Activated T-helper 9 cell treated with anti-CD3 and anti-CD28 coated beads, Interleukin-2, amount 50 U/mL, for 16 hours (primary cell): ENCODE measurements at regions not wholly inside any gene's neighbourhood (a gene's known extent, or its start where the extent isn't known, plus 50 kb on each side); places are given as distances from the start of the nearest gene placed in this dataset.
"Not testable (repeated sequence)": the region's sequence is repeated elsewhere in the genome, so short reads cannot be mapped to it uniquely, and the experiment has no call there.

Source experiments
- DNase-seq: peaks from one replicate; pipeline ENCODE4 v3.0.0-alpha.2; 2020; ENCODE audit warnings: low read depth

DNA sequence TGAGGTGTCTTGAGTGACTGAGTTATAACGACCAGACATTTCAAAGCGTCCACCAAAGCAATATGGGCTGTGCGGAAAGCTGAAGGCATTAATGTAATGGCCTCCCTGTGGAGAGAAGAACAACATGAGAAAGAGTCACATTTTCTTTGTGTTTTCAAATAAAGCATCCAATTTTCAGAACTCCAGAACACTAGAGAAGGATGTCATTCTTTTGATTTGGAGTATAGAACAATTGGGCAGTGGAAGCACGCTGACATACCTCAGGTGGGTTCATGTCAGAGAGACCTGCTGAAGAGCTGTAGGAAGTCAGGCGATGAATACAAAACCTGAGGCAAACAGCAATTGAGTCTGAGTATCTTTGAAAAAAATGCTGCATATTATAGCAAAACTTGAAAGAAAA is 556.5 kb downstream of the GABRG2 start:
- no peak for DNase-seq

DNA sequence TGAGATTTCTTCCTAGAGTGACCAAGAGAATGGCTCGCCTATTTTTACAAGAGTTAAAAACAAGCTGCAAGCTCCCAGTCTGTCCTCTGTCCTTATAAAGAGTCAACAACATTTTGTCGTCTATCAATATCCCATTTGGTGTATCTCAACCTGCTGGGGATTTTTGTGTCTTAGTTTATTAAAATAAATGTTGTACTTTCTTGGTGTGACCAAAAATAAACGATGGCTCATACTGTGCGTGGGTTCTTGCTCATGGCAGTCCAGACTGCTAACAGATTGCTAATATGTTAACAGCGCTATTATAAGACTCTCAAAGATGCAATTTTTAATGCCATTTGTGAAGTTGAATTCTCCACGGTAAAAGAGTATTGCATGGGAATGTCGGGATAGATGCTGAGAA is 569.9 kb downstream of the GABRG2 start:
- no peak for DNase-seq

DNA sequence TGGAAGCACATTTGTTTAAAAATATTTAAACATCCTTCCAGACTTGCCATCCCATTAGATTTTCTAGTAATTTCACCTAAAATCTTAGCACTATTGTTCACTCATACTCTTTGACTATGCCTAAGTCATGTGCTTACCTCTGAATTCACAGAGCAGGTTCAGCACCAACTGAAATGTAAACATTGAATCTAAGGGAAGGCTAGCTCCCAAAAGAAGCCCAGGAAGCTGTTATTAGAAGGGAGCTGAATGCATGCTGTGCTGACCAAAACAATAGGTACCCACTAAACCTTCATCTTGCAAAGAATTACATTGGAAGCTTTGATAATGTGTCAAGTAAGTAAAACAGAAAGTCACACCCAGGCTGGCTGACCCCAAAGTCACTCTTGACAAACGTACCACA is 571.3 kb downstream of the GABRG2 start:
- DNase-seq = no peak

DNA sequence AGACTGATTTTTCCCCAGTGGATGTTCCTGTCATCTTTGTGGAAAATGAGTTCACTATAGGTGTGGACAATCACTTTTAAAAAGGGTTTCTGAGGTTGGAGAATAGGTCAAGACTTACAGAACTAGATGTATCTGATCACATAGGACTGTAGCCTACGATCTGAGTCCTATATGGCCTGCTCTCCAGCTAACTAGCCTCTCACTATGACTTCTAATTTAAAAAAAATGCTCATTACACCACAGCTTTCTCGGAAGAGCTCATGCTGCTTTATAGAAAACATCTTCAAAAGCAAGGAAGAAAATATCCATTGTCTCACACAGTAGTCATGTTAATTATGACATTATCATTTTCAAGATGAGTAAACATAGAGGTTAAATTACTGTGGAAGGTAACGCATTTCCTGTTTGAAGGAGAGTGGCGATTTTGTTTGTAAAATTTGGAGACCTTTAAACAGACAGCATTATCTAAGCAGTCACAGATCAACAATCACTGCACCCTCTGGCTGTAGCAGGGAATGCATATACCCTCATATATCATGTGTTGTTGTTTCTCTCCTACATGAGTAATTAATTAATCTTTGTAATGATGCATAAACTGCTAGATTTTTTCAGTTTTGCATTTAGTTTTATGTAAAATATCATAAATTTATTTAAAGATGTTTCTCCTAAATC is 573.7 kb downstream of the GABRG2 start:
- no peak for DNase-seq

DNA sequence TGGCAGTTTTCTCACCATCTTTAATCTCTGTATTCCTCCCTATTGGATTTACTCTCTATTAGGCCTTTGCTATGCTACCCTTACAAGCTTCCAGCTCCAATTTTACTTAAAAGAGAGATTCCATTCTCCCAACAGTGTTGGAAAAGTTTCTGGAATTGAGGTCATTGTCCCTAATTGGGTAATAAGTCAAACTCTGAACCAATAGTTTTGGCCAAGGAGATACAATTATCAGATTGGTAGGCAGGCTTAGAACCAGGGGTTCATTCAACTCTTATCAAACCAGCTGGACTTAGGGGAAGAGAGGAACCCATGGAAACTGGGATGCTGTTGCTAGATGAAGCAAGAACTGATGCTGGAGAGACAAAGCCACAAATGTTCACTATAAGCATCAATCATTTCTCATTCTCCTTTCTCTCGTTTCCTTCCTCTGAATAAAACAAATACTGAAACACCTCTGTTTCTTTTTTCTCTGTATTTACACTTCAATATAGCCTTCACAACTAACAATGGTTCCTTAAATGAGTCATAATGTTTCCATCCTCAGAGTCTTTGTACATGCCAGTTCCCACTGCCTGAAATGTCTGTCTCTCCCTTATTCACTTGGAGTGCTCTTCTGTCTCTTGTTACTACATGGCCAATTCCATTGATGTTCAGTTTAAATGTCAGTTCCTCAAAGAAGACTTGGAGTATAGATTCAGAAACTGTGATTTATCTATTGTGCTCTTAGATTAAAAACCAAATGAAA is 587.3 kb downstream of the GABRG2 start:
- DNase-seq = no peak

DNA sequence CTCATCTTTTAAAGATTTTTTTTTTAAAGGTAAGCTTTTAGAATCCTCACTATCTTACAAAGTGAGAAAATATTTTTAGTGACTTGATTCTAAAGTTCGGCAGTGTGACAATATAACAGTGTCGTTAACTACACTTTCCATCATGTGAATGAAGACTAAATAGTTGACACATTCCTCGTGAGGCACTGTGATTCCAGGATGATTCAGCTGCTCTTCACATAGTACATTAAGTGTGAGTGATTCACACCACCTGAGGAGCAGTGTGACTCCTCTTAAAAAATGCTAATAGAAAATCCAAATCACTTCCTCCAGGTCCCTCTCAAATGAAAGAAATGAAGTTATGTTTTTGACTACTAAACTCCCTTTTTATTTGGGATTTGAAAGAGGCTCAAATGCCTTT is 589.5 kb downstream of the GABRG2 start:
- no peak for DNase-seq

DNA sequence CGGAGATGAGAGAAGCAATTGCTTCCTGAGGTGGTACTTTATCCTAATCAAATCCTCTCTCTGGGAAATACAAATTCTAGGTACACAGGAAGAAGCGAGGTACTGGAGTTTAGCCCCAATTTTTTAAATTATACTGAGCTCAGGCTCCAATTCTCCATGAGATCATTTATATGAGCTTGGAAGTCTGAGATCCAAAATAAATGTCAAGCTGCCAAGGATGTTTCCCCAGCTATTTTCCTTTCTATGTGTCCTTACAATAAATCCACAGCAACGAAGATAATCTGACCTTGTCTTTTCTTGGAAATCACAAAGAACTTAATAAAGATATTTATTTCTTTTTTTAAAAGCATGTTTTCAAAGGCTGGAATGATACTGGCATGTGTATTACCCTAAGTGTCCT is 597.3 kb downstream of the GABRG2 start:
- no peak for DNase-seq

DNA sequence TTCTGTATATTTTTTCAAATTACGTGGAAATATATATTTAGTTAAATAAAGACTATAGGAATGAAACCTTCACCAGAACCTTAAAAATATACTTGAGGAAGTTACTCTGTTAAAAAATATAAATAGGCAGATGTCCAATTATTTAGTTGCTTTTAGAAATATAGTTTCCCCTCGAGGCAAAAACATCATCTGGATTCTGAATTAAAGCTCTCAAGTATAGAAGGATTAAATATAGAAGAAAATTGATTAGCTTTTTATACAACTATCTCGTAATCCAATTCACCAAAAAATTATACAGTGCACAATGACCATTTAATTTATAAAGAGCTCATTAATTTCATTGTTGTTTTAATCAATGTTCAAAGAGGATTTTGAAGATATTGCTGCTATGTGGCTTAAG is 601.4 kb downstream of the GABRG2 start:
- DNase-seq = no peak

DNA sequence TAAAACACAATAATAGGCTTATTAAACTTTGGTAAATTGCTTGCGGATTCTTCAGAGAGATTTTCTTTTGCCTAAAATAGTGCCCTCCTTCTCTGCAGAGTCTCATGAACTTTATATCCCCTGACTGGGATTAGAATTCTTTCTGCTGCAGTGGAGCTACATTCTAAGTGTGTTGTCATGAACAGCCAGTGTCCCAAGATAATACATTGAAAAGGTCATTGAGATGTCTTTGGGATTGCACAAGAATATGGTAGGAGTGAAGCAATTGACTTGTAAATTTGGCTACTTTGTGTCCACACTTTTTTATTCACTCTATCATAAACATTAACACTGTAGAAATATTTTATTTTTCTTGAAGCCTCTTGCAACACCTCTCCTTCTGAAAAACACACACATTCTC is 604.5 kb downstream of the GABRG2 start:
- DNase-seq = no peak

DNA sequence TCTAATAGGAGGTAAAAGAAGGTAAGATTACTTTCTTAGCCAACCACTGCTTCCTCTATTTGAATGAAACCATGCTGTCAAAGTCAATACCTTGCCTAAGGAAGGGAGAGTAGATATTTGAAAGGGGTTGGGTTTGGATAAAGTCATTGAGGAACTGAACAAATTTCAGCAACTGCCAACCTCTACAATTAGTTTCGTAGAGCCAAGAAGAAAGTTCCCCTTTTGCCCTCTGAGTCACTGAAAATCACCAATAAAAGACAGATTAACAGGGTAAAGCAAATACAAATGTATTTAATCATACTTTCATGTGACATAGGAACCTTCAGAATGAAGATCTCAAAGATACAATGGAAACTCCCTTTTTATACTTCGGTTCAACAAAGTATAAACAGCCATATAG is 615.7 kb downstream of the GABRG2 start:
- DNase-seq = no peak

DNA sequence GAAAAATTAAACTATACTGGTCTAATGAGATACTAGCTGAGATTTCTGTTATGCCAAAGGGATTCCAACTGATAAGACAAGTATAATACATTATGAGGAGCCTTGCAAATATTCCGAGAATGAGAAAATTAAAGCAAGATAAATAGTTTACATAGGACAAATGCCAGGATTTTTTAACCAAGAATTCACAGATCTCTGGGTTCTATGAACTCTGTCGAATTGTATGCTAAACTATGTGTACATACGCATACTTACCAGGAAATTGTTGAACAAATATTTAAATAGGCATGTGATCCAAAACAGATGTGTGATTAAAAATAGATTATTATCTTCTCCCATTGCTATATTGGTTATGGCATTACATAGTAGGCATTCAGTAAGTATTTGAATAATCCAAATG is 616.6 kb downstream of the GABRG2 start:
- no peak for DNase-seq

DNA sequence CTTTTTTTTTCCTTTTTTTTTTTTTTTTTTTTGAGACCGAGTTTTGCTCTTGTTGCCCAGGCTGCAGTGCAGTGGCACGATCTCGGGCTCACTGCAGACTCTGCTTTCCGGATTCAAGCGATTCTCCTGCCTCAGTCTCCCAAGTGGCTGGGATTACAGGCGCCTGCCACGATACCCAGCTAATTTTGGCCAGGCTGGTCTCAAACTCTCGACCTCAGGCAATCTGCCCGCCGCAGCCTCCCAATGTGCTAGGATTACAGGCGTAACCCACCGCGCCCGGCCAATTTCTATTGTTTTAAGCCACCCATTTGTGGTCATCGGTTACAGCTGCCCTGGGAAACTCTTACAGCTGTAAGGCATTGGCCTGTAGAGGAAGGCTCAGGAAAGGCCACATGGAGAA is 617.7 kb downstream of the GABRG2 start:
- no peak for DNase-seq

DNA sequence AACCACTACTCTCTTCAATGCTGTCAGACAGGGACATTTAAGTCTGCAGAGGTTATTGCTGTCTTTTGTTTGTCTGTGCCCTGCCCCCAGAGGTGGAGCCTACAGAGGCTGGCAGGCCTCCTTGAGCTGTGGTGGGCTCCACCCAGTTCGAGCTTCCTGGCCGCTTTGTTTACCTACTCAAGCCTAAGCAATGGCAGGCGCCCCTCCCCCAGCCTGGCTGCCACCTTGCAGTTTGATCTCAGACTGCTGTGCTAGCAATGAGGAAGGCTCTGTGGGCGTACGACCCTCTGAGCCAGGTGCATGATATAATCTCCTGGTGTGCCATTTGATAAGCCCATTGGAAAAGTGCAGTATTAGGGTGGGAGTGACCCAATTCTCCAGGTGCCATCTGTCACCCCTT is 628.7 kb downstream of the GABRG2 start:
- not testable (repeated sequence) for DNase-seq

DNA sequence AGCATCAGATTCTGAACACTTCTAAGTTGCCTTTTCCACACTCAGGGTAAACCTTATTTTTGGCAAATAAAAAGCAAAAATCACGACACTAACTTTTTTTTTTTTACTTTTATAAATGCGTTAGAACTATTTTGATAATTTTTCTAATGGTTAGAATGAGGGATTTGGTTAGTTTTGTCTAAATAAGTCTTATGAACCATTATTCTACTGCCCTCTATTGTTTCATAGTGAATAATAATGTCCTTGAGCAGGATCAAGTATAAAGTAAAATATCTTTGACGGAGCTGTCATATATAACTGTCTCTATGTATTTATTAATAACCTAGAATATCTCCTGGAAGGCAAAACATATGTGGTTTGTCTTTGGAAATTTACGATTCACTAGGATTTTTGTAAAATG is 631.8 kb downstream of the GABRG2 start:
- no peak for DNase-seq

DNA sequence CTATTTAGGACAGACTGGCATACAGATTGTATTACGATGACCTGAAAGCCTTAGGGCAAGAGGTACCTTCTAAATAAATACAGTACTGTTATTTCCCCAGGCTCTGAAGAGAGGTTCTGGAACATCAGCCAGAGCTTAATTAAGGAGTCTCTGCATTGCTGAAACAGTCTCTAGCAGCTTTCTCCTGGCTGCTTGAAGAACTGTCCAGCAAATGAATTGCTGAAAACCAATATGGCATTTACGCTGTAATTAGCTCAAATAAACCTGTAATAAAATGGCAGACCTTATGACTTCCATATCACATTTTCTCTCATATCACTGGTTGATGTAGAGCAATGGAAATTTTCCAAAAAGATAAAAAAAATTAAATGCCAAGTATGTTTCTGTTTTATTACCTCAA is 636.3 kb downstream of the GABRG2 start:
- DNase-seq = no peak

DNA sequence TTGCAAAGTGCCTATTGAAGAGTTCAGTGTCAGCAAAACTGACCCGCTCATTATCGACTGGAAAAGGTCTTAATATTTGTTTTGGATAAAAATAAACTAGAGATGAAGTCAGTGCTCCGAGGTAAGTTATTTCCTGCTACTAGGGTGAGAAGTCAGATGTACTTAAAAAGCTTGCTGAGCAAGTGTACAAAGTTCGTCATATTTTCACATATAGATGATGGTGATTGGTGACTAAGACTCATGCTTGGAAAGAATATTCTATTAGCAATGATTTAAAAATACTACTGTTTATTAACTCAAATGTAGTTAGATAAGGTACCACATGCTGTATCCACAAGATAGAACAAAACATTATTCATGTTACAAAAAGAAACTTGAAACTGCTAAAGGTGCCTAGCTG is 643.7 kb downstream of the GABRG2 start:
- DNase-seq = no peak

DNA sequence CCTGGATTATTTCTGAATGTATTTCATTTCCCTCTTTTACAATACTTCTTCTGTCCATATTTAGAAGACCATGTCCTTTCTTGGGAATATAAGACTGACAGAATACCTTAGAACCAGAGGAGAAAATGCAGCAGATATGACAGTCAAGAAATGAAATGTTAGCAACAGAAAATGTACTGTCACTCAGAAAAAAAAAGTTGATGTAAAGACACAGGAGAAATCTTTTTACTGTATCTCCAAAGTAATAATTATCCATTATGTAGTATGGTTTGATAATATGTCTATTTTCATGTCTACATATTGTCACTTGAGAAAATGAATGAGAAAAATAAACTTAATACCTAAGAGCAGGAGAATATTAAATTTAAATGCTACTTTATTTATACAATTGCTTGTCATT is 652.1 kb downstream of the GABRG2 start:
- no peak for DNase-seq

DNA sequence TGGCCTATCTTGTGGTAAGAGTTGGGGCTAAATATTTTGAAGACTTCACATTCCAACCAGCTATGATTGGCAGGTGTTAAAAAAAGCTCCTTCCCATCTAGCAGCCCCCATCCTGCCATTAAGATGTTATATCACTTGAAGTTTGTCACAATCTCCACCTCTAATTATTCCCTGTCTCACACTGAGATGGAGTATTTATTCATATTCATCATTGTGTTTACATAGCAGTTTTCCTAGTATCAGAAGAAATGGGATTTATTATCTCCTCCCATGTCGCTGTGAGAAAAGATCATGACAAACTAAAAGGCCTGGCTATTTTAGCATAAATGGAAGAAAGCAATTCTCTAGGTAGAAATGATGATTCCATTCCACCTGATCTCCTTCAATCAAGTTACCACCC is 653.6 kb downstream of the GABRG2 start:
- no peak for DNase-seq

DNA sequence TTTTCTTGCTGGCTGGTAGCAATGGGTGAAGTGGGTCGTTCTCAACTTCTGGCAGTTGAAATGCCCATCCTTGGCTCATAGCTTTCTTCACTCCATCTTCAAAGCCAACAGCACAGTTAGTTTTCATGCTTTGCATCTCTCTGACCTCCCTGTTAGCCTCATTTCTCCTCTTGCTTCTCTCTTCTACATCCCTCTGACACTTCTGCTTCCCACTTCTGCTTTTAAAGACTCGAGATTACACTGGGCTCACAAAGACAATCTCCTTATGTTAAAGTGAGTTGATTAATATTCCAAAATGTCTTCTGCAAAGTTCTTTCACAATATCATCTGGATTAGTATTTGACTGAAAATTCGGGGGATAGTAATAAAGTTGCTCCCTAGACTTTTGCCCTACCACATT is 684.8 kb upstream of the CCNG1 start:
- DNase-seq = no peak

DNA sequence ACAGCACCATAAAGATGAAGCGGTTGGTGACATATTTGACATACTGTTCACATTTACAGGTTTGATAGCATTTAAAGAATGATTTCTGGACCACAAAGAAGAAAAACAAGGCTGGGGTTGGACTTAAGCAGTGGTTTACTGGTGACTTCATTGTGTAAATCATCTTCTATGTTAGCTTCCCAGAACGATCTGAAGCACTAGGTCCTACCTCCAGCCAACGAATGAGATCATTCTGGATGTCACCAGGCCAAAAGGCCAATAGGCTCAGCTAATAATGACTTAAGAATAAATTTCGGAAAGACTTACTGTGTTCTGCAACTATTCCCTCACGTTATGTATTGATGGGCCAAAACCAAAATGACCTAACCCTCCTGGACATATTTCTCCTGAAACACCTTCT is 675.3 kb upstream of the CCNG1 start:
- DNase-seq = no peak

DNA sequence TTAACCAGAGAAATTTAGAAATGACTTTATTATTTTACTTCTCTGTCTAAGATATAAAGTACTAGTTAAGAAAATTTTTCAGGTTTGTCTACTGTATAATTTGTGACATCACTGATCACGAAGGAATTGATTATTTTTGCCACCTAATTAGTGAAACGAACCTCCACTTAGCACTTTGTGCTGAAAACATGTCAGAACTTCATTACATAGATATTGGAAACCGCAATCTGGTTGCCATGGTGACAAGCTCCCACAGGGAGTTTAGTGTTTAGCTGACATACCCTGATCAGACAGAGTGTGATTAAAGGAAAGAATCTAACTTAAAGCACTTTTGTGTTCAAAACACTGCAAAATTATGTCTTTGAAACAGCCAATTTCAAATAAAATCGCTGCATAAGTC is 668.4 kb upstream of the CCNG1 start:
- DNase-seq = no peak

DNA sequence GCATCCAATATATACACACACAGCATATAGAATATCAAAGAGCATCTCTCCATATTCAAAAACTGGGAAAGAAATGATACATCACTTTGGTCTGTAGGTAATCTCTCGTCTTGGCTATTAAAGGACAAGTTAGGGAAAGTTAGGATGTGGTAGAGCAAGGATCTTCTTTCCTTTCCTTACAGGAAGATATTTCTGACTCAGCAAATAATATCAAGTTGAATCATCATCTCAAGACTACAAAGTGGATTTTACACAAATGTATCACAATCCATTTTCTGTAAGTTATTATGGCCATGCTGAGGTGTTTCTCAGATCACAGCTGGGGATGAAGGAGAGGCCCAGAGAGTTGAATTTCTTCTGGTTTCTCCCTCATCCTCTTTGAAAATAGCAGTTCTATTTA is 651.7 kb upstream of the CCNG1 start:
- DNase-seq = no peak

DNA sequence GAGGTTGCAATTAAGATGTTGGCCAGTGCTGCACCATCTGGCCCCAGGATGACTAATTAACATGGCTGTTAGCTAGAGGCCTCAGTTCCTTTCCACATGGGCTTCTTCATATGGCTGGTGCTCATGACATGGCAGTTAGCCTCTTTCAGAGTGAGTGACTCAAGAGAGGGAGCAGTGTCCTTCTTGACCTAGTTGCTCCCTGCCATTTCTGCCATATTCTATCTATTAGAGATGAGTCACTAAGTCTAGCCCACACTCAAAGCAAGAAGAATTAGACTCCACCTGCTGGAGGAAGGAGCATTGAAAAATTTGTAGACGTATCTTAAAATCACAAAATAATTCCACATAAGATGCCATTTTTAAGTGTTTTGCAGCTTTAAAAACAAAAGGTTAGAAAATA is 651.2 kb upstream of the CCNG1 start:
- DNase-seq = no peak

DNA sequence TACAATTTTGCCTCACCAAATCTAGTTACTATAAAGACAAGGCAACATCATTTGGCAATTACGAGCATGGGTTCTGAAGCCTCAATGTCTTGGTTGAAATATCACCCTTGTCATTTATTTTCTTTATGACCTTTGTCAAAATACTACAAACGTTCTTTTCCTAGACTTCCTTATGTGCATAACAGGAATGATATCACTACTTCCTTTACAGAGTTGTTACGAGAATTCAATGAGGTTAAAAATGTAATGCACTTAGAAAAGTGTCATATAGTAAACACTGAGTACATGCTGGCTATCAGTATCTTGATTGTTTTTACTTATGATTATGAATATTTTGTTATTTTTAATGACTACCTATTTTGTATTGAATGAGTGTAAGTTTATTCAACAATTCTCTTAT is 640.9 kb upstream of the CCNG1 start:
- DNase-seq = no peak
